ENCODE measurements at regions not wholly inside any gene's neighbourhood (a gene's known extent, or its start where the extent isn't known, plus 50 kb on each side); places are given as distances from the start of the nearest gene placed in this dataset.

DNA sequence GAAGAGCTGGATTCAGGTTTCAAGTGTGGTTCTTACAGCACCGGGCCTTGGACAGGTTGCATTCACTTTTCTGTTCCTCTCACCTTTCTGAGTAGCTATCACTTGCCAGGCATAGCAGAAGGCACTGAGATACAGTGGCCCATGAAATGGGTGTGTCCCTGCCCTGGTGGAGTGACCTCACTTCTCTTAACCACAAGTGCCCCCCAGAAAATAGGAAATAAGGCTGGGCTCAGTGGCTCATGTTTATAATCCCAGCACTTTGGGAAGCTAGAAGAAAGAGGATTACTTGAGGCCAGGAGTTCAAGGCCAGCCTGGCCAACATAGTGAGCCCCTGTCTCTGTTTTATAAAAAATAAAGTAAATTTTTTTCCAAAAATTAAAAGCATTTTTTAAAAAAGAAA lies 101.7 kb upstream of the KIT start:
- DNase-seq (ENCODE audit: low read depth), result no peak
- TF ChIP-seq, protein P1, sequence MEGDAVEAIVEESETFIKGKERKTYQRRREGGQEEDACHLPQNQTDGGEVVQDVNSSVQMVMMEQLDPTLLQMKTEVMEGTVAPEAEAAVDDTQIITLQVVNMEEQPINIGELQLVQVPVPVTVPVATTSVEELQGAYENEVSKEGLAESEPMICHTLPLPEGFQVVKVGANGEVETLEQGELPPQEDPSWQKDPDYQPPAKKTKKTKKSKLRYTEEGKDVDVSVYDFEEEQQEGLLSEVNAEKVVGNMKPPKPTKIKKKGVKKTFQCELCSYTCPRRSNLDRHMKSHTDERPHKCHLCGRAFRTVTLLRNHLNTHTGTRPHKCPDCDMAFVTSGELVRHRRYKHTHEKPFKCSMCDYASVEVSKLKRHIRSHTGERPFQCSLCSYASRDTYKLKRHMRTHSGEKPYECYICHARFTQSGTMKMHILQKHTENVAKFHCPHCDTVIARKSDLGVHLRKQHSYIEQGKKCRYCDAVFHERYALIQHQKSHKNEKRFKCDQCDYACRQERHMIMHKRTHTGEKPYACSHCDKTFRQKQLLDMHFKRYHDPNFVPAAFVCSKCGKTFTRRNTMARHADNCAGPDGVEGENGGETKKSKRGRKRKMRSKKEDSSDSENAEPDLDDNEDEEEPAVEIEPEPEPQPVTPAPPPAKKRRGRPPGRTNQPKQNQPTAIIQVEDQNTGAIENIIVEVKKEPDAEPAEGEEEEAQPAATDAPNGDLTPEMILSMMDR (IDR thresholded peaks at IDR 0.05; ENCODE audit: insufficient read depth, low read depth, low read length, missing control alignments), result no peak
- H3K4me3 ChIP-seq (ENCODE audit: low read length), result no peak overlapping the region

DNA sequence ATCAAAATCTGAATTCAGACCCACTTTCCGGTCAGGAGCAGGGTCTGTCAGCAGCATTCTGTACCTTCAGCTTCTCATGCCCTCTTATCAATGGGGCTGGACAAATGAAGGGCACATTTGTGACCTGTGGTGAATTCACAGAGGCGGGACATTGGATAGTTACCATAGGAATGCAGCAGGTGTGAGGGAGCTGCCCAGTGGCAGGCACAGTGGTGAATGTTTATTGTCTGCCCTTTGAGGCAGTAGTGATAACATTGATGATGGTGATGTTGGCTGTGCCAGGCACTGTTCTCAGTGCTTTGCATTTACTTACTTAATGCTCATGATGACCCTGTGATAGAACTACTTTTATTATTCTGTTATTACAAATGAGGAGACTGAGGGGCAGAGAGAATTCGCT lies 101.2 kb upstream of the KIT start:
- H3K4me3 ChIP-seq (ENCODE audit: low read length), result no peak overlapping the region
- TF ChIP-seq, protein P1 (IDR thresholded peaks at IDR 0.05; ENCODE audit: insufficient read depth, low read depth, low read length, missing control alignments), result no peak
- DNase-seq (ENCODE audit: low read depth), result no peak

DNA sequence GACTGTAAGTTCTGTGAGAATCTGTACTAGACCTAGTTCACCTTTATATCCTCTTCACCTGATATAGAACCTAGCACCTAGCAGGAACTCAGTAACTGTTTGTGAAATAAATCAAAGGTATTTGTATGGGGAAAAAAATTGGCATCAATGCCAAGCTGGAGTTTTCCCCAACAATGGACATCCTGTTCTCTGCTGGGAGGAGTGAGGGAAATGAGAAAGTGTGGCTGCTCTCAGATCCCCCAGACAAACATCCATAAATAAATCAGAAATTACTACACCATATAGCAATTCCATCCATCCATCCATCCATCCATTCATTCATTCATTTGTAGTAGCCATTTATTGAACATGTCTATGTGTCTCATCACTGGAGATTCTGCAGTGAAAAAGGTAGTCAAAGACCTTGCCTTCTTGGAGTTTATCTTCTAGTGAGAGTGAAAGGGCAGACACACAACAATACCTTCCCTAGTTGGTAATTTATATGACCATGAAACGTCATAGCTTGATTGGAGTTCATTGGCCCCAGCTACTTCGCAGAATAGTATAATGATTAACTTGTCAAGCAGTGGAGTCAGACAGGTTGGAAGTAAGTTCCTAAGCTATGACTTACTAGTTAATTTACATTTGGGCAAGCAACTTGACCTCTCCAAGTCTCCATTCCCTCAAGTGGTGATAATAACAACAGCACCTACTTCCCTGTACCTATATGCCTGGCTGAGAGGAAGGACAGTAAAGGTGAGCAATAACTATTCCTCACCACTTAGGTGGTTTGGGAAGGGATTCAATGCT lies 98.7 kb upstream of the KIT start:
- DNase-seq (ENCODE audit: low read depth), result peak; percentile 14
- no peak overlapping the region for H3K4me3 ChIP-seq (ENCODE audit: low read length)
- TF ChIP-seq, protein P1 (IDR thresholded peaks at IDR 0.05; ENCODE audit: insufficient read depth, low read depth, low read length, missing control alignments), result no peak

DNA sequence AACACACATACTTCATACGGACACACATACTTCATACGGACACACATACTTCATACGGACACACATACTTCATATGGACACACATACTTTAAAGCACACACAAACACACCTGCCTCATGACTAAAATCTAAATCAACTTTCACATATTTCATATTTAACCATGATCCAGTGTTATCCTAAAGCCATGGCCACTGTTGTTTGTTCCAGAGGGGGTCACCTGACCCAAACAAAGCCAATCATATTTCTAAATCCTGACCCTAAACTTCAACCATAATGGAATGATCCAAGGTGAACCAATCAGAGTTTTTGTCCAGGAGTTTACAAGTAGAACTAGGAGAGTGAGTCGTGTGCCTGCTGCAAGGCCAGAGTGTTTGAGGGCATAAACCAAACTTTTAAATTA lies 97.2 kb upstream of the KIT start:
- TF ChIP-seq, protein P1 (IDR thresholded peaks at IDR 0.05; ENCODE audit: insufficient read depth, low read depth, low read length, missing control alignments), result no peak
- H3K4me3 ChIP-seq (ENCODE audit: low read length), result no peak overlapping the region
- DNase-seq (ENCODE audit: low read depth), result no peak

DNA sequence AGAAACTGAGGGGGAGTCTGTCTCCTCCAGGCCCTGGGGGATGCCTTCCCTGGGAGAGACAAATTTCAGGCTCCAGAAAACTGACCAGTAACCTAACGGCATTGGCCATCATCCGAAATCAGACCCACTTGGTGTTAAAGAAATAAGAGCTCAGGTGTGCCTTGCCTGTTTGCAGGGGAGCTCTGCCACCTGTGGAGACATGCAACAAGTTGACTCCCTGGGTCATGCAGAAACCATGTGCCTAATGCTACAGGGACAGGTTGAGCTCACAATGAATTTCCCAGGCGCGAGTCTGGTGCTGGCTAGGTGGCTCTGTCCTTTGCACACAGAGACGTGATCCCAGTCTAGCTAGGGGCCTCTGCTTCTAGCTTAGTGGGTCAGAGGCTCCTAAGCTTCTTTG lies 95.8 kb upstream of the KIT start:
- DNase-seq (ENCODE audit: low read depth), result no peak
- TF ChIP-seq, protein P1 (IDR thresholded peaks at IDR 0.05; ENCODE audit: insufficient read depth, low read depth, low read length, missing control alignments), result no peak
- no peak overlapping the region for H3K4me3 ChIP-seq (ENCODE audit: low read length)

DNA sequence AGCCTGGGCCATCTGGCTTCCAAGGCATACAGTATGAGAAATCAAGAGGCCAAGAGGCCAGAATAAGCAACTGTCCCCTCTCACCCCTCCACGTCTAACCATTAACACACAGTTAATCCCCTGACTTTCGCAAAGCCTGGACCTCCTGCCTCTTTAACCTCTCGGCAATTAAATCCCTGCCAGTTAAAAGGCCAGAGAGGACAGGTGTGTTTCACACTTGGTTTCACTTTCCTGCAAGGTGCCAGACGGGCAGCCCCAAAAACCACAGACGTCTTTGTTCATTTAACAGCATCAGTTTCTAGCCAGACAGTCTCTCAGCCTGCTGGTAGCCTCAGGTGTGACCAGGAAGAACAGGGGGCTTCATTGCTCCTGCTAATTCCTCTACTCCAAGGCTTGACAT lies 91.1 kb upstream of the KIT start:
- H3K4me3 ChIP-seq (ENCODE audit: low read length), result no peak overlapping the region
- TF ChIP-seq, protein P1 (IDR thresholded peaks at IDR 0.05; ENCODE audit: insufficient read depth, low read depth, low read length, missing control alignments), result no peak
- no peak for DNase-seq (ENCODE audit: low read depth)

DNA sequence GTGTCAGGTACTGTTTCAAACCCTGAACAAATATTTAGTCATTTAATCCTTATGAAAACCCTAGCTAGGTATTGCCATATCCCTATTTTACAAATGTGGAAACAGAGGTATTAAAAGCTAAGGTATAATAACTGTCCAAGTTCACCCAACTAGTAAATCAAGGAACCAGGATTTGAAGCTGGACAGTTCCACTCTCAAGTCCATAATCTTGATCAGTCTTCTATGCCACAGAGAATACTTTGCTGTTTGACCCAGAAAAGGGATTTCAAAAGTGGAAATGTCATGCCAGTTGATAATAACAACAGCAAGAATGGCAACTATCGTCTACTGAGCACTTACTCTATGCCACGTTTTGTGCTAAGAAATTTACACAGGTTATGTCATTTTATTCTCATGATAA lies 90.4 kb upstream of the KIT start:
- DNase-seq (ENCODE audit: low read depth), result no peak
- TF ChIP-seq, protein P1 (IDR thresholded peaks at IDR 0.05; ENCODE audit: insufficient read depth, low read depth, low read length, missing control alignments), result no peak
- H3K4me3 ChIP-seq (ENCODE audit: low read length), result no peak overlapping the region

Measured in epithelial cell of esophagus (primary cell).